H1 (cell line): ENCODE measurements at regions not wholly inside any gene's neighbourhood (a gene's known extent, or its start where the extent isn't known, plus 50 kb on each side); places are given as distances from the start of the nearest gene placed in this dataset.
"Not testable (repeated sequence)": the region's sequence is repeated elsewhere in the genome, so short reads cannot be mapped to it uniquely, and the experiment has no call there.

Source experiments
- CTCF ChIA-PET: fragments of 300-600 bp; sonication (Branson Sonifier 250); formaldehyde crosslinking; loops from one replicate; lab custom pipeline; 2021; ENCODE audit not compliant: partially characterized antibody; lab: Charles Lee
- POLR2A ChIA-PET: fragments of 300-600 bp; sonication (Branson Sonifier 250); formaldehyde crosslinking; loops from one replicate; lab custom pipeline; 2021; ENCODE audit warnings: inconsistent platforms; ENCODE audit not compliant: partially characterized antibody; lab: Charles Lee
- DNase-seq, 2 experiments: peaks; one replicate each; pipeline versions ENCODE4 v3.0.0 to v3.0.0-alpha.2; 2010 to 2022; ENCODE audit warnings: low spot score in 2 of 2, low read depth in 1 of 2, mixed read lengths in 1 of 2
- FAIRE-seq: peaks from 2 replicates; lab custom pipeline; 2011; peaks lifted over from hg19 to GRCh38; lab: Jason Lieb, UNC
- H2AFZ ChIP-seq: 2 replicates; pipeline ENCODE4 v1.8.1; 2012; ENCODE audit warnings: low read length, inconsistent platforms
- H2AK5ac ChIP-seq: 2 replicates; pipeline ENCODE4 v1.6.1; 2013; ENCODE audit warnings: low read depth, low read length
- H2BK120ac ChIP-seq: replicated peaks from 2 replicates; pipeline ENCODE3; 2013; ENCODE audit warnings: low read depth, low read length, inconsistent platforms
- H2BK12ac ChIP-seq: 2 replicates; pipeline ENCODE4 v1.6.1; 2013; ENCODE audit warnings: low read depth, low read length
- H2BK15ac ChIP-seq: 2 replicates; pipeline ENCODE4 v1.6.1; 2013; ENCODE audit warnings: low read length
- H2BK20ac ChIP-seq: 2 replicates; pipeline ENCODE4 v1.6.1; 2013; ENCODE audit warnings: low read length
- H2BK5ac ChIP-seq: 2 replicates; pipeline ENCODE4 v1.6.1; 2013; ENCODE audit warnings: low read depth, low read length
- H3K14ac ChIP-seq: 2 replicates; pipeline ENCODE4 v1.6.1; 2013; ENCODE audit warnings: inconsistent platforms; ENCODE audit not compliant: insufficient read length
- H3K18ac ChIP-seq: 2 replicates; pipeline ENCODE4 v1.6.1; 2013; ENCODE audit warnings: low read length; ENCODE audit errors: extremely low read depth
- H3K23ac ChIP-seq: 2 replicates; pipeline ENCODE4 v1.6.1; 2013; ENCODE audit warnings: inconsistent platforms; ENCODE audit not compliant: insufficient read length
- H3K23me2 ChIP-seq: 2 replicates; pipeline ENCODE4 v1.6.1; 2013; ENCODE audit warnings: low read depth, low read length
- H3K27ac ChIP-seq: 2 replicates; pipeline ENCODE4 v1.6.1; 2011; ENCODE audit warnings: low read depth, low read length, inconsistent platforms
- H3K27me3 ChIP-seq, 4 experiments: replicated peaks in 1 of 4; 1 replicate in 1 of 4; 2 replicates in 3 of 4; pipeline versions ENCODE4 v1.6.1 to v1.8.1; 2011 to 2013; ENCODE audit warnings: low read length in 3 of 4, mild to moderate bottlenecking in 3 of 4, inconsistent platforms in 2 of 4, mixed read lengths in 2 of 4, moderate library complexity in 1 of 4; ENCODE audit not compliant: control insufficient read depth in 3 of 4, insufficient read depth in 3 of 4; ENCODE audit errors: extremely low read depth in 1 of 4
- H3K36me3 ChIP-seq, 4 experiments: 2 replicates each; pipeline versions ENCODE4 v1.6.1 to v1.8.1; 2011 to 2013; ENCODE audit warnings: mild to moderate bottlenecking in 4 of 4, low read length in 3 of 4, moderate library complexity in 2 of 4, control low read depth in 1 of 4, inconsistent platforms in 1 of 4; ENCODE audit not compliant: insufficient read depth in 4 of 4, control insufficient read depth in 2 of 4
- H3K4ac ChIP-seq: replicated peaks from 2 replicates; pipeline ENCODE3; 2013; ENCODE audit warnings: low read length, low read depth, mixed read lengths, inconsistent platforms; ENCODE audit not compliant: insufficient read length
- H3K4me1 ChIP-seq, 4 experiments: replicated peaks in 1 of 4; 1 replicate in 1 of 4; 2 replicates in 3 of 4; pipeline versions ENCODE4 v1.6.1 to v1.8.1; 2011 to 2013; ENCODE audit warnings: low read length in 3 of 4, inconsistent platforms in 2 of 4, mixed read lengths in 1 of 4; ENCODE audit not compliant: insufficient read depth in 4 of 4, control insufficient read depth in 3 of 4
- H3K4me2 ChIP-seq, 2 experiments: 2 replicates each; pipeline versions ENCODE4 v1.6.1 to v1.8.1; 2011 to 2013; ENCODE audit warnings: low read depth in 2 of 2, low read length in 2 of 2, control low read depth in 1 of 2, inconsistent platforms in 1 of 2, mild to moderate bottlenecking in 1 of 2; ENCODE audit not compliant: insufficient read depth in 1 of 2
- H3K4me3 ChIP-seq, 4 experiments: fragments of 200-600, 300-600 bp in 1 of 4; sonication (generic), shearing (Covaris generic), sonication (Bioruptor Twin) in 1 of 4; 2 replicates each; pipeline versions ENCODE4 v1.5.1 to v1.8.1; 2011 to 2016; ENCODE audit warnings: low read length in 4 of 4, low read depth in 3 of 4, control low read depth in 2 of 4, inconsistent platforms in 2 of 4, mild to moderate bottlenecking in 2 of 4, mixed read lengths in 1 of 4, moderate library complexity in 1 of 4; ENCODE audit not compliant: insufficient read depth in 2 of 4; ENCODE audit errors: extremely low read depth in 1 of 4
- H3K56ac ChIP-seq: replicated peaks from 2 replicates; pipeline ENCODE3; 2013; ENCODE audit warnings: low read depth, mild to moderate bottlenecking, mixed read lengths, low read length, inconsistent platforms; ENCODE audit not compliant: insufficient read length
- H3K79me1 ChIP-seq: 2 replicates; pipeline ENCODE4 v1.6.1; 2013; ENCODE audit warnings: low read depth, low read length, control low read depth
- H3K79me2 ChIP-seq, 2 experiments: 2 replicates each; pipeline versions ENCODE4 v1.6.1 to v1.8.1; 2012 to 2013; ENCODE audit warnings: low read length in 2 of 2, mild to moderate bottlenecking in 2 of 2, inconsistent platforms in 1 of 2; ENCODE audit not compliant: insufficient read depth in 2 of 2, control insufficient read depth in 1 of 2
- H3K9ac ChIP-seq, 4 experiments: replicated peaks in 1 of 4; 1 replicate in 1 of 4; 2 replicates in 3 of 4; pipeline versions ENCODE4 v1.6.1 to v1.8.1; 2011 to 2013; ENCODE audit warnings: low read depth in 3 of 4, low read length in 3 of 4, control low read depth in 2 of 4, mild to moderate bottlenecking in 2 of 4, moderate library complexity in 2 of 4, inconsistent platforms in 1 of 4; ENCODE audit errors: extremely low read depth in 1 of 4
- H3K9me3 ChIP-seq, 2 experiments: 2 replicates each; pipeline versions ENCODE4 v1.6.1 to v1.8.1; 2012 to 2013; ENCODE audit warnings: mild to moderate bottlenecking in 2 of 2, moderate library complexity in 2 of 2, control low read depth in 1 of 2, inconsistent platforms in 1 of 2, low read depth in 1 of 2, low read length in 1 of 2, mixed read lengths in 1 of 2; ENCODE audit not compliant: insufficient read depth in 2 of 2
- H4K20me1 ChIP-seq, 2 experiments: replicated peaks in 1 of 2; 2 replicates each; pipeline versions ENCODE3 to v1.8.1; 2011 to 2013; ENCODE audit warnings: inconsistent platforms in 2 of 2, low read length in 2 of 2, mild to moderate bottlenecking in 1 of 2; ENCODE audit not compliant: insufficient read depth in 2 of 2, control insufficient read depth in 1 of 2
- H4K5ac ChIP-seq: 2 replicates; pipeline ENCODE4 v1.6.1; 2013; ENCODE audit warnings: low read length, low read depth, mixed read lengths, inconsistent platforms; ENCODE audit not compliant: insufficient read length
- H4K8ac ChIP-seq: 2 replicates; pipeline ENCODE4 v1.8.0; 2013; ENCODE audit warnings: mild to moderate bottlenecking, moderate library complexity, low read length, inconsistent platforms; ENCODE audit not compliant: insufficient read depth; ENCODE audit errors: extremely low read depth
- H4K91ac ChIP-seq: replicated peaks from 2 replicates; pipeline ENCODE3; 2013; ENCODE audit warnings: low read length, mixed read lengths, inconsistent platforms; ENCODE audit not compliant: insufficient read length
- WGBS, 2 experiments: shearing (Covaris generic) in 1 of 2; methylation state at CpG; one replicate each; pipeline versions ENCODE4 v1.1.6 to v1.1.7; 2013 to 2015; ENCODE audit warnings: low lambda C conversion rate in 2 of 2, mixed read lengths in 2 of 2, inconsistent platforms in 1 of 2, low coverage in 1 of 2, missing lambda C conversion rate in 1 of 2; ENCODE audit not compliant: insufficient replicate concordance in 2 of 2, insufficient coverage in 1 of 2, insufficient read length in 1 of 2; ENCODE audit errors: extremely low coverage in 1 of 2, missing lambda C conversion rate in 1 of 2; 5-methylcytosine and 5-hydroxymethylcytosine counted together

GRCh38 chr16:51977506-51977905 lies 569.4 kb downstream of the TOX3 start:
- H3K18ac ChIP-seq, H3K14ac ChIP-seq, DNase-seq, H3K23ac ChIP-seq, H3K36me3 ChIP-seq, H3K4ac ChIP-seq, POLR2A ChIA-PET, H4K8ac ChIP-seq, H3K9ac ChIP-seq, H3K4me2 ChIP-seq, H4K5ac ChIP-seq, H4K20me1 ChIP-seq, H3K4me3 ChIP-seq, H3K9me3 ChIP-seq, H2BK15ac ChIP-seq, H2BK120ac ChIP-seq, H3K23me2 ChIP-seq, H2BK20ac ChIP-seq, H2AK5ac ChIP-seq, H3K56ac ChIP-seq, H2BK5ac ChIP-seq, H3K4me1 ChIP-seq, H3K79me1 ChIP-seq, H3K27me3 ChIP-seq, H3K79me2 ChIP-seq, H2AFZ ChIP-seq, H3K27ac ChIP-seq, H4K91ac ChIP-seq, H2BK12ac ChIP-seq: not testable (repeated sequence)
- 90% methylated on average over 2 of the region's 2 CpGs; no CpG with 5 or more reads in 1 of the 2 experiments for WGBS, 2 experiments
- peak; percentile 100 for FAIRE-seq
- CTCF ChIA-PET: interaction anchor here (22.6 kb wide), 1 partner anchor 164 kb away, joined by 424 read pairs; no protein-coding TSS in a partner anchor
